ENCODE measurements at regions not wholly inside any gene's neighbourhood (a gene's known extent, or its start where the extent isn't known, plus 50 kb on each side); places are given as distances from the start of the nearest gene placed in this dataset.

DNA sequence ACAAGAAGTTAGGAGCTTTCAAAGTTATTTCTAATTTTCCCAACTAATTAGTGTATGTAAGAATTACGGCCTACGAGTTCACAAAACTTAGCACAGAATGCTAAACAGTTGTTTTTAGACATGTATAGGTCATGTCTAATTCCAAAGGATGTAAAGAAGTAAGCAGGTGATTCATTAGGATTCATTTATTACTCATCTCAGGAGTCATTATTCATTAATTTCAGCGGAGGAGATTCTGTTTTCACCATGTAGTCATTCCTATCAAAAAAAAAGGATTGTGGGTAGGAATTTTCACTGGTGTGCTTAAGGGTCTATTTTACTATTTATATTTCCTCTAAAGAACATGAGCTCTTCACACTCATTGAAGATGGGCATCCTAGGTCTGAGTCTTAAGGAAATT is 532.2 kb downstream of the ACTL7B start:
- H3K9me3 ChIP-seq (ENCODE audit: low read depth), result peaks cover 6% of the 10 kb centered on the region
- H3K79me2 ChIP-seq, result no peaks in the 10 kb centered on the region
- no peak overlapping the region for H2AFZ ChIP-seq
- no peaks in the 10 kb centered on the region for H3K9me2 ChIP-seq (replicated peaks; ENCODE audit: insufficient read depth)
- TF ChIP-seq, protein P1, sequence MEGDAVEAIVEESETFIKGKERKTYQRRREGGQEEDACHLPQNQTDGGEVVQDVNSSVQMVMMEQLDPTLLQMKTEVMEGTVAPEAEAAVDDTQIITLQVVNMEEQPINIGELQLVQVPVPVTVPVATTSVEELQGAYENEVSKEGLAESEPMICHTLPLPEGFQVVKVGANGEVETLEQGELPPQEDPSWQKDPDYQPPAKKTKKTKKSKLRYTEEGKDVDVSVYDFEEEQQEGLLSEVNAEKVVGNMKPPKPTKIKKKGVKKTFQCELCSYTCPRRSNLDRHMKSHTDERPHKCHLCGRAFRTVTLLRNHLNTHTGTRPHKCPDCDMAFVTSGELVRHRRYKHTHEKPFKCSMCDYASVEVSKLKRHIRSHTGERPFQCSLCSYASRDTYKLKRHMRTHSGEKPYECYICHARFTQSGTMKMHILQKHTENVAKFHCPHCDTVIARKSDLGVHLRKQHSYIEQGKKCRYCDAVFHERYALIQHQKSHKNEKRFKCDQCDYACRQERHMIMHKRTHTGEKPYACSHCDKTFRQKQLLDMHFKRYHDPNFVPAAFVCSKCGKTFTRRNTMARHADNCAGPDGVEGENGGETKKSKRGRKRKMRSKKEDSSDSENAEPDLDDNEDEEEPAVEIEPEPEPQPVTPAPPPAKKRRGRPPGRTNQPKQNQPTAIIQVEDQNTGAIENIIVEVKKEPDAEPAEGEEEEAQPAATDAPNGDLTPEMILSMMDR (IDR thresholded peaks at IDR 0.05; ENCODE audit: poor library complexity), result no peak
- TF ChIP-seq EZH2 (IDR thresholded peaks at IDR 0.05; ENCODE audit: borderline replicate concordance), result no peak
- no peak for TF ChIP-seq EZH2phosphoT487 (IDR thresholded peaks at IDR 0.05; ENCODE audit: low read depth, severe bottlenecking, unreplicated experiment)
- H3K36me3 ChIP-seq (replicated peaks; ENCODE audit: insufficient read depth, low read depth), result no peaks in the 10 kb centered on the region
- no peak for DNase-seq (ENCODE audit: low spot score)
- no peaks in the 10 kb centered on the region for H3K4me1 ChIP-seq (ENCODE audit: insufficient read depth)
- H3K27me3 ChIP-seq, result no peaks in the 10 kb centered on the region
- no peak overlapping the region for H3K4me2 ChIP-seq
- no peak overlapping the region for H3K4me3 ChIP-seq
- H3K27ac ChIP-seq, result no peak overlapping the region
- H4K20me1 ChIP-seq (ENCODE audit: insufficient read depth, poor library complexity, severe bottlenecking), result no peaks in the 10 kb centered on the region
- 85% methylated on average over 3 of the region's 3 CpGs for WGBS (ENCODE audit: low lambda C conversion rate, missing lambda C conversion rate)

DNA sequence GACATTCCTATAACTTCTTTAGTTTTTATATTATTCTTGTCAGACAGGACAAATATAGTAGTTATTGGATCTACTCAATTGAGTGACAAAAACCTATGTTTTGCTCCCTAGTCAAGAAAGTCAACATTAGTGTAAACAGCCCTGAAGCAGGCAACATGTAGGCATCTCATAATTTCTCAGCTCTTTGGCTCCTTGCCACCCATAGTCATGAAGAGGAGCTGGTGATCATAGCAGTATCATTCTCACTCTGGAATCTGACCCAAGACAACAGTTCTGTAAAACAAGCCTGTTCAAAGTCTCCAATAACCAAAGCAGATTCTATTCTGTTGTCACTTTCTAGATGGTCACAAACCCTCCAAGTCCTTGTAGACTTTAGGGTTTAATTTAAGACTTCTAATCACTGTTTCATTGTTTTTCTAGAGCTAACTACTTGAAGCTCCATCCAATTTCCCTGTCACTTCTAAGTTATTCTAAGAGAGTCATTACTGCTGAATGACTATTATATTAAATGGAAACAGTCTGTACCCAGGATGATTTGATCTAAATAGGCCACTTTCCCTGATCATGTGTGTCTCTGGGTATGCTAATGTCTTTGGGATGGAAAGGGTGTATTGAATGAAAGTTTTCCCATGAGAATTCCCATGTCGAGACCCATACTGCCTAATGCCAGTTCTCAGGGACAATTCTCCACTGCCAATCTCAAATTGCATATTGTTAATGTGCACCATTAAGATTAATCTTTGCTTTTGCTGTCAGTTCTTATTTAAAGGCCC is 533.3 kb downstream of the ACTL7B start:
- no peak overlapping the region for H3K27ac ChIP-seq
- WGBS (ENCODE audit: low lambda C conversion rate, missing lambda C conversion rate), result 65% methylated on average over 1 of the region's 1 CpG

DNA sequence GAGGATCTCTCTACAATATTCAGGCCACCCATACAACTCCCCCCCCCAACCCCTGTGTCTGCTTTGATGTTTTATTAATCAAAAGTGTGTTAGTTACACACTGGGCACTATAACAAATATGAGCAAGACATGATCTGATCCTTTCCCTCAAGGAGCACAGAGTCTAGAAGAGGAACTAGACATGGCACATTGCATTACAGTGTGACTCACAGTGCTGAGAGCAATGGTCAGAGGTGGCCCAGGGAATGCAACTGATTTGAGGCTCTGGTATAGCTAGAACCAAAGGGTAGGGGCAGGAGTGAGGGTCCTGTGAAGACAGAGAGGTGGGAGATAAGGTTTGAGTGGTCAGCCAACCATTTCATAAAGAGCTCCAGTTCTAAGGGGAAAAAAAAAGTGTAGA is 539.2 kb downstream of the ACTL7B start:
- no peaks in the 10 kb centered on the region for H3K79me2 ChIP-seq
- no peak overlapping the region for H3K4me3 ChIP-seq
- H3K27ac ChIP-seq, result no peak overlapping the region
- H3K4me1 ChIP-seq (ENCODE audit: insufficient read depth), result no peaks in the 10 kb centered on the region
- H3K9me3 ChIP-seq (ENCODE audit: low read depth), result no peaks in the 10 kb centered on the region
- no peak overlapping the region for H2AFZ ChIP-seq
- no peak overlapping the region for H3K4me2 ChIP-seq
- no peaks in the 10 kb centered on the region for H3K9me2 ChIP-seq (replicated peaks; ENCODE audit: insufficient read depth)
- no peaks in the 10 kb centered on the region for H3K36me3 ChIP-seq (replicated peaks; ENCODE audit: insufficient read depth, low read depth)
- H4K20me1 ChIP-seq (ENCODE audit: insufficient read depth, poor library complexity, severe bottlenecking), result no peaks in the 10 kb centered on the region
- no peak for DNase-seq (ENCODE audit: low spot score)
- TF ChIP-seq EZH2phosphoT487 (IDR thresholded peaks at IDR 0.05; ENCODE audit: low read depth, severe bottlenecking, unreplicated experiment), result no peak
- TF ChIP-seq, protein P1 (IDR thresholded peaks at IDR 0.05; ENCODE audit: poor library complexity), result no peak
- TF ChIP-seq EZH2 (IDR thresholded peaks at IDR 0.05; ENCODE audit: borderline replicate concordance), result no peak
- no peaks in the 10 kb centered on the region for H3K27me3 ChIP-seq

More for the DNA sequence above, 533.3 kb downstream of the ACTL7B start:
- Histone ChIP-seq H3K27me3 (no peaks in the 10 kb centered on the region), H3K4me3 (no peak overlapping the region), H3K9me3 (ENCODE audit: low read depth) (peaks cover 1% of the 10 kb centered on the region), H3K4me1 (ENCODE audit: insufficient read depth) (no peaks in the 10 kb centered on the region), H3K79me2 (no peaks in the 10 kb centered on the region), H3K9me2 (replicated peaks; ENCODE audit: insufficient read depth) (no peaks in the 10 kb centered on the region), H2AFZ (no peak overlapping the region), H3K4me2 (no peak overlapping the region), H4K20me1 (ENCODE audit: insufficient read depth, poor library complexity, severe bottlenecking) (no peaks in the 10 kb centered on the region), H3K36me3 (replicated peaks; ENCODE audit: insufficient read depth, low read depth) (no peaks in the 10 kb centered on the region)
- no peak for DNase-seq (ENCODE audit: low spot score)
- TF ChIP-seq EZH2phosphoT487 (IDR thresholded peaks at IDR 0.05; ENCODE audit: low read depth, severe bottlenecking, unreplicated experiment), result no peak
- TF ChIP-seq EZH2 (IDR thresholded peaks at IDR 0.05; ENCODE audit: borderline replicate concordance), result no peak
- TF ChIP-seq, protein P1 (IDR thresholded peaks at IDR 0.05; ENCODE audit: poor library complexity), result no peak
